LHCN-M2 (cell line): ENCODE measurements at regions not wholly inside any gene's neighbourhood (a gene's known extent, or its start where the extent isn't known, plus 50 kb on each side); places are given as distances from the start of the nearest gene placed in this dataset.
"Not testable (repeated sequence)": the region's sequence is repeated elsewhere in the genome, so short reads cannot be mapped to it uniquely, and the experiment has no call there.

Source experiments
- DNase-seq: peaks from one replicate; pipeline ENCODE4 v3.0.0-alpha.2; 2012; ENCODE audit warnings: low read depth

GRCh38 chr3:164144824-164145223, 933.5 kb downstream of the SI start:
- no peak for DNase-seq

DNA sequence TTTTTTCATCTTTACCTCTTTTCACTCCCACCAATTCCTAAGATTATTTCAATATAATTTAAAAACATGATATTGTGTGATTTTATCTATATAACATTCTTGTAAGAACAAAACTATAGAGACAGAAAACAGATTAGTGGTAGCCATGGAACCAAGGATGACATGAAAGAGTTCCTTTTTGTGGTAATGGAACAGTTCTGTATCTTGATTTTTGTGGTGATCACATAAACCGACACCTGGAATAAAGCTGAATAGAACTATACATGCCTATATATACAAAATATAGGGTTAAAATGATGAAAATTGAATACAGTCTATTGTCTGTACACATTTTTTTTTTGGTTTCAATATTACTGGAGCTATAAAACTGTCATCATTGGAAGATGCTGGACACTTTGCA, 945.4 kb downstream of the SI start:
- no peak for DNase-seq

DNA sequence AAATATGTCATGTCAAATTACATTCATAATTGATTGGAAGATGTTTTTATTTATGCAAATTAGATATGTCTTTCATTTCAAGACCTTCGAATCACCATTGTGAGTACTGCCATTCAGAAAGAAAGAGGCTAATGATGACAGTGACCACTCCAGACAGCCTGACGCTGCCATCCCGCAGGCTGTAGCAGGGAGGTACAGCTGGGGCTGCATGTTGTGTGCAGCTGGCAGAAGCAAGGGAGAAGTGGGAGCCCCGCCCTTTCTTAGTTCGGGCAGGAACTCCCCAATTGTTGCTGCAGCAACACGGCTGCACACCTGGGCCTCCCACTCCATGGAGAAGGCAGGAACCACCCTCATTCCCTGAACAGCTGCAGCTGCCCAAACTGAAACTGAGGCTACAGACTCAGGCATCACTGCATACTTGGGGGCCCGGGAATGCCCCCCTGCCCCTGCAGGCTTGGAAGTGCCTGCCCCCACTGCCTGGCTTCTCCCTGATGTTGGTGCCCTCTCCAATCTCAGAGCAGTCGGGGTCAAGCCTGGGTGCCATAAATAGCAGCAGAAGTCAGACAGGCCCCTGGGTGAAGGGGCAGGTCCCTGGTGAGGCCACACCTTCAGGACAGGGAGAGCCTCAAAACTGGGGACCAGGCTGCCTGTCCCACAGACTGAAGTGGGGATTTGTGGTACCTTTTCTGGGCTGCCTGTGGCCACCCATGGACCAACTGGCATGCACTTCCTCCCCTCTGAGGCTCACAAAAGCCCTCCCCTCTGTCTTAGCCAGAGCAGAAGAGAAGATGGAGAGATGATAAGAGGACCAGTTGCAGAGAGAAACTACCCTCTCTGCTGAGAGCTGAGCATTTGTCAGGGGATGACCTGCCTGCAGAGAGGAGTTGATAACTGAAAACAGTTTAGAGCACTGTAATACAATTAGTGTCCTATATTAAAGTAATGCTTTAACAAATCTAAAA, 964.6 kb downstream of the SI start:
- no peak for DNase-seq

DNA sequence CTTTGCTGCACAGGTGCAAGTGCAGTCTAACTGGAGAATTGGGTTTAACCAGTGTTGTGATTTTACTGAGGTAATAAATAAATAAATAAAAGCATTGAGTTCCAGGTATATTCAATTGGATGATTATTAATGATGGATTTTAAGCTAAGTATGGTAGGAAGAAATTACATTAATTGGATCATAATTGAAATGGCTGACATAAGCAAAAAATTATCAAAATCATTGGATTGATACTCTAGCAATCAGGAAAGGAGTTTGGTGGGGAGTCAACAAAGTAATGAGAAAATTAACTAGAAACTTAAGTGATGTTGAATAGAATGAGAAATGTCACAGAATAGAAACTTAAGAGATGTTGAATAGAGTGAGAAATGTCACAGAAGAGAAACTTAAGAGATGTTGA, 981.9 kb downstream of the SI start:
- no peak for DNase-seq

DNA sequence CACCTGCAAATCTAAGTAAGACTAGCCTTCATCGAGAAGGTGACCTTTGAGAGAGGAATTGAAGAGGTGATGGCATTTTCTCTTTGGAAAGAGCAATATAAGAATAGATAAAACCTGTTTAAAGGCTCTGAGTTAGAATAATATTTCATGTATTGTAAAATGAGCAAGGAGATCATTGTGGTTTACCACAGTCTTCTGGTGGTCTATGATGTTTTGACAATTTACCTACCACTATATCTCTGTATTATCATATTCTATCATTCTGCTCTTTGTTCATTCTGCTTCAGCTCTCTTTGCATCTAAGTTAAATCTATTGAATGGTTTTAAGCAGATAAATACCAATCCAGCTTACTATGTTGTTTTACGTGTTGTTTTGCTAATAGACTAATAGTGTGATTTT, 982.3 kb downstream of the SI start:
- DNase-seq, result no peak

- no peak for DNase-seq
These were observed 983.0 kb downstream of the SI start for GRCh38 chr3:164095279-164095678.

- DNase-seq, result no peak
These were observed 983.8 kb downstream of the SI start for GRCh38 chr3:164094546-164094945.

DNA sequence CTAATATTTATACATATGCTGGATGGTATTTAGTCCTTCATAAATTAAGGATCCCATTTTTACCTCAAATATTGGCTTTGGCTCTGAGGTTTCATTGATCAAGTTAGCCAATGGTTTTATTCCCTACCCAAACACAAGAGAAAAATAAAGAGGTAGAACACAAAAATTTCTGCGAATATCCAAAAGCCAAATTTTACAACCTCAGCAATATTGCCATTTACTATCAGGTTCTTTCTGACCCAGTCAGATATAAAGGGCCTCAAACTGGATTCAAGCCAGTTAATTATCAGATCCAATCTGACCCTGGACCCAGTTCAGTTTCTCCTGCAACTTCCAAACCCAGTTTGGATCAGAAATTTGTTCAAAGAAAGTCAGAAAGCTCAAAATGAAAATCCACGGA, 998.1 kb downstream of the SI start:
- no peak for DNase-seq

DNA sequence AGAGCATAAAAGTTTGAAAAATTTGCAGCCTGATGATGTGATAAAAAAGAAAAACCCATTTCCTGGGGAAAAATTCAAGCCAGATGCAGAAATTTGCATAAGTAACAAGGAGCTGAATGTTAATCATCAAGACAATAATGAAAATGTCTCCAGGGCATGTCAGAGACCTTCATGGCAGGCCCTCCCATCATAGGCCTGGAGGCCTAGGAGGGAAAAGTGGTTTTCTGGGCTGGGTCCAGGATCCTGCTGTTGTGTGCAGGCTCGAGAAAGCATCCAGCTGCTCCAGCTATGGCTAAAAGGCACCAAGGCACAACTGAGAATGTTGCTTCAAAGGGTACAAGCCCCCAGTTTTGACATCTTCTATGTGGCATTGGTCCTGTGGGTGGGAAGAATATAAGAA, 1014.0 kb downstream of the SI start:
- DNase-seq, result no peak

DNA sequence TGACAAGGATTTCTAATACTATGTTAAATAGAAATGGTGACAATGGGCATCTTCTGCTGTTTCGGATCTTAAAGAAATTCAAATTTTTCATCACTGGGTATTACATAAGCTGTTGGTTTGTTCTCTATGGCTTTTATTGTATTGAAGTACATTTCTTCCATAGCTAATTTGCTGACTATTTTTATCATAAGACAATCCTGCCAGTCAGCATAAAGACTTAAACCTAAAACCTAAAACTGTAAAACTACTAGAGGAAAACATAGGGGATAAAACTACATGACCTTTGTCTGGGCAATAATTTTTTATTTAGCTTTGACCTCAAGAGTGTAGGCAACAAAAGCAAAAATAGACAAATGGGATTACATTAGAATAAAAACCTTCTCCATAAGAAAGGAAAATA, 1017.4 kb downstream of the SI start:
- DNase-seq, result no peak

GRCh38 chr3:164049847-164050246, 1028.4 kb downstream of the SI start:
- no peak for DNase-seq

DNA sequence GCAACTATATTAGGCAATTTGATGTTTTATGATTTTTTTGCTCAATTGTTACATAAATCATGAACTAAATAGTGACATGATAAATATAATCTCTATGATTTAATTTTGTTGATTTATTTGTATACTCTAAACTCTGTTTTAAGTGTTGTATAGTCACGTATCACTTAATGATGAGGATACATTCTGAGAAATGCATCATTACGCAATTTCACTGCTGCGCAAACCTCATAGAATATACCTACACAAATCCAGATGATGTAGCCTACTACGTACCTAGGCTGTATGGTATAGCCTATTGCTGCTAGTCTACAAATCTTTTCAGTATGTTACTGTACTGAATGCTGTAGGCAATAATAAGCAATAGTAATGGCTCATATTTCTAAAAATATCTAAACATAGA, 1029.8 kb downstream of the SI start:
- DNase-seq, result no peak

DNA sequence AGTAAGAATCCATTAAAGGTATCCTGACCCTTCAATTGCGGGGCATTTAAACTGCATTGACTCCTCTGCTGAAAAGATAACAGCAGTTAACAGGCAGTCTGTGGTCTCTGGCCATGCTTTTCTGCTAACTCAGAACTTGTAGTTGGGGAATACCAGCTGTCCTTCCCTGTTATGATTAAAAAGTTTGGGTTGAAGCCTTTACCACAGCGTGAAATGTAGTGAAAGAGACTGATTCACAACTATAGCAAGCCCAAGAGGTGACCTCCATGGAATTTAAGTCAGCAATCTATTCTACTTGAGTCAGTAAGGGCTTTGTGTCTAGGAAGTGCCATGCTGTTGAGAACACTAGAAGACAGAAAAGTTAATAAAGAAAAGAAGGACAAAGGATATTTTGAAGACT, 1037.3 kb downstream of the SI start:
- no peak for DNase-seq

- no peak for DNase-seq
These were observed 1048.1 kb downstream of the SI start for GRCh38 chr3:164030194-164030593.

- DNase-seq, result no peak
These were observed 1053.5 kb downstream of the SI start for GRCh38 chr3:164024786-164025185.

- no peak for DNase-seq
These were observed 1054.8 kb downstream of the SI start for GRCh38 chr3:164023480-164023879.

DNA sequence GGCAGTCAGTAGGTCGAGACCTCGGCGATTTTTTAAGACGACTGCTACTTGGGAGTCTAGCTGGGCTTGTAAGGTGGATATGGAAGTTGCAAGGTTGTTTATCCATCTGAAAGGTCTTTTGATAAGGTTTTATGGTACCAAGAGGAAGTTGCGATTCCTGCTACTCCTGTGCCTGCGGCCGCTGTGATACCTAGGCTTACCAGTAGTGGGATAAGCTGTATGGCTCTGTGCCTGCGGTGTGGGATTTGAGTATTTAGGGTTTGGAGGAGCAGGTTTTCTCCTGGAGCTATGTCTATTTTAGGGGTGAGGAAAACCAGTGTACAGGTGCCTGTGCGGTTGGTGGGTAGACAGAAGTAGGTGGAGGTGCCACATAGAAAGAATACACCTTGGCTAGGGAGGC, 1059.8 kb downstream of the SI start:
- DNase-seq, result no peak

- DNase-seq, result no peak
These were observed 1070.5 kb downstream of the SI start for GRCh38 chr3:164007765-164008164.

DNA sequence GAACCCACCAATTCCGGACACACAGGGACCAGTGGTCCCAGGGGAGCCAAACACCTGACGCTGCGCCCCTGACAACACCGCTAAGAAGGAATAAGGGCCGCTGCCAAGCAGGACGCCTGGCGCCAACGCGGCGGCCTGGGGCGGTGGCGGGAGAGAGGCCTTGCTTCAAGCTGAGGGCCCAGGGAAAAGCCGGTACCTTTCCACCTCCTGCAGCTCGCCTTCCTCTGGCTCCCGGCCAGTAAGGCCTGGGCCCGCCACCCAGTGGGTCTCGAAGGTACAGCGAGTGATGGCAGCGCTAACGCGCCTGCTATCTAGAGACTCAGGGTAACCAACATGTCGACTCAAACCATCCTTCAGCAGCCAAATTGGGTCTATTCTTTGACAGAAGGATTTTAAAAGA, 1074.1 kb downstream of the SI start:
- DNase-seq, result no peak

DNA sequence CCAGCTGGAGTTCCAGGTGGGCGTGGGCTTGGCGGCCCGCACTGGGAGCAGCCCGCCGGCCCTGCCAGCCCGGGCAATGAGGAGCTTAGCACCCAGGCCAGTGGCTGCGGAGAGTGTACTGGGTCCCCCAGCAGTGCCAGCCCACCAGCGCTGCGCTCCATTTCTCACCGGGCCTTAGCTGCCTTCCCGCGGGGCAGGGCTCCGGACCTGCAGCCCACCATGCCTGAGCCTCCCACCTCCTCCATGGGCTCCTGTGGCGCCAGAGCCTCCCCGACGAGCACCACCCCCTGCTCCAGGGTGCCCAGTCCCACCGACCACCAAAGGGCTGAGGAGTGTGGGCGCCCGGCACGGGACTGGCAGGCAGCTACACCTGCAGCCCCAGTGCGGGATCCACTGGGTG, 1075.3 kb downstream of the SI start:
- DNase-seq, result not testable (repeated sequence)

- no peak for DNase-seq
These were observed 1094.4 kb downstream of the SI start for GRCh38 chr3:163983940-163984339.

GRCh38 chr3:163971861-163972260, 1106.4 kb downstream of the SI start:
- DNase-seq, result no peak

DNA sequence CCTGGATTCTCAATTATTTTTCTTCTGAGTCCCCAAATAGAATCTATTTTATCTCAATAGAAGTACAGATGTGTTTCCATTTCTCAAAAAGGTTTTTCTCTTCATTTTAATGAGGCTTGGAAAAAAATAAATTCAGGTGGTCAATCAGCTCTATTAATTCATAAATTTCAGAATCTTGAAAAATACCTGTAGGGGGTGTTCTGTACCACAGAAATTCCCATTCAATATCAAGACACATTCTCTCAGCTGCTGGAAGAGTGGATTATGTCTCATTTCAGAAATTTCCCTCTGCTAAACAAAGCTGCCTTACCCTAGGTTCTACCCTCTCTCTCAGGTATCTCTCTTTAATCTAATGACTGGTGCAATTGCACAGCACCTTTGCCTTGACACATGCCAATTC, 1121.2 kb downstream of the SI start:
- no peak for DNase-seq

- no peak for DNase-seq
These were observed 1124.8 kb downstream of the SI start for GRCh38 chr3:163953526-163953925.
